HEK293 (cell line): ENCODE measurements at regions not wholly inside any gene's neighbourhood (a gene's known extent, or its start where the extent isn't known, plus 50 kb on each side); places are given as distances from the start of the nearest gene placed in this dataset.

Source experiments
- CTCF ChIA-PET: fragments of 350-600 bp; formaldehyde crosslinking; extraction: SDS; loops from one replicate; lab custom pipeline; 2021; ENCODE audit warnings: antibody characterized with exemption; lab: Yijun Ruan, JAX
- POLR2A ChIA-PET: fragments of 300-600 bp; formaldehyde crosslinking; extraction: SDS; loops from one replicate; lab custom pipeline; 2020; ENCODE audit warnings: antibody characterized with exemption, inconsistent platforms; lab: Yijun Ruan, JAX
- H3K27ac ChIP-seq: fragments of 200-500 bp; sonication (Bioruptor generic); 2 replicates; pipeline ENCODE4 v1.5.1; 2014; ENCODE audit warnings: low read depth, low read length, control low read depth, inconsistent platforms; ENCODE audit errors: extremely low read depth
- H3K36me3 ChIP-seq, 2 experiments: fragments of 200-500 bp in 1 of 2; sonication (Bioruptor generic) in 1 of 2; 1 replicate in 1 of 2; 2 replicates in 1 of 2; pipeline ENCODE4 v1.5.1; 2014 to 2017; ENCODE audit warnings: inconsistent platforms in 2 of 2, low read length in 2 of 2; ENCODE audit not compliant: control insufficient read depth in 2 of 2, insufficient read depth in 1 of 2
- H3K4me1 ChIP-seq: fragments of 200-500 bp; sonication (Bioruptor generic); 2 replicates; pipeline ENCODE4 v1.5.1; 2014; ENCODE audit warnings: mild to moderate bottlenecking, low read length, inconsistent platforms; ENCODE audit not compliant: control insufficient read depth, insufficient read depth
- H3K4me3 ChIP-seq: 2 replicates; pipeline ENCODE4 v1.5.1; 2011; ENCODE audit warnings: low read depth, mild to moderate bottlenecking, control low read depth, low read length, moderate library complexity
- H3K9me3 ChIP-seq: fragments of 200-500 bp; sonication (Bioruptor generic); 2 replicates; pipeline ENCODE4 v1.5.1; 2014; ENCODE audit warnings: low read depth, low read length, inconsistent platforms; ENCODE audit not compliant: control insufficient read depth, insufficient read depth
- HOXA7 ChIP-seq: sonication (generic); formaldehyde crosslinking; IDR thresholded peaks from 2 replicates; pipeline ENCODE4 v1.8.1; 2022; ENCODE audit warnings: missing genetic modification reagents, borderline replicate concordance
- KLF10 ChIP-seq: fragments of 450-650 bp; IDR thresholded peaks from 2 replicates; pipeline ENCODE4 v1.5.1; 2018; ENCODE audit warnings: missing biosample characterization, mild to moderate bottlenecking, missing genetic modification characterization
- ZBTB8A ChIP-seq: fragments of 450-650 bp; formaldehyde crosslinking; IDR thresholded peaks from 2 replicates; pipeline ENCODE4 v1.5.1; 2016; ENCODE audit warnings: missing biosample characterization, missing genetic modification characterization
- ZFP69B ChIP-seq: fragments of 450-650 bp; formaldehyde crosslinking; IDR thresholded peaks from 2 replicates; pipeline ENCODE4 v1.5.1; 2016; ENCODE audit warnings: missing biosample characterization, missing genetic modification characterization
- ZIC2 ChIP-seq: fragments of 450-650 bp; formaldehyde crosslinking; IDR thresholded peaks from 2 replicates; pipeline ENCODE4 v1.5.1; 2016; ENCODE audit warnings: missing biosample characterization, missing genetic modification characterization
- ZNF2 ChIP-seq: fragments of 450-650 bp; formaldehyde crosslinking; IDR thresholded peaks from 2 replicates; pipeline ENCODE4 v1.5.1; 2016; ENCODE audit warnings: missing biosample characterization, missing genetic modification characterization
- ZNF23 ChIP-seq: fragments of 450-650 bp; formaldehyde crosslinking; IDR thresholded peaks from 2 replicates; pipeline ENCODE4 v1.5.1; 2016; ENCODE audit warnings: missing biosample characterization, missing genetic modification characterization, borderline replicate concordance
- ZNF248 ChIP-seq: fragments of 450-650 bp; formaldehyde crosslinking; IDR thresholded peaks from 2 replicates; pipeline ENCODE4 v1.5.1; 2017; ENCODE audit warnings: missing biosample characterization, missing genetic modification characterization
- ZNF433 ChIP-seq: fragments of 450-650 bp; formaldehyde crosslinking; IDR thresholded peaks from 2 replicates; pipeline ENCODE4 v1.5.1; 2016; ENCODE audit warnings: missing biosample characterization, missing genetic modification characterization, low read depth
- ZNF48 ChIP-seq: fragments of 450-650 bp; formaldehyde crosslinking; IDR thresholded peaks from 2 replicates; pipeline ENCODE4 v1.5.1; 2016; ENCODE audit warnings: missing biosample characterization, missing genetic modification characterization
- ZNF510 ChIP-seq: fragments of 450-650 bp; formaldehyde crosslinking; IDR thresholded peaks from 2 replicates; pipeline ENCODE4 v1.5.1; 2018; ENCODE audit warnings: mild to moderate bottlenecking, missing genetic modification characterization, missing biosample characterization; ENCODE audit not compliant: insufficient replicate concordance
- ZNF626 ChIP-seq: fragments of 450-650 bp; sonication (Bioruptor Pico); formaldehyde crosslinking; IDR thresholded peaks from 2 replicates; pipeline ENCODE4 v1.5.1; 2018; ENCODE audit warnings: missing biosample characterization, missing genetic modification characterization, inconsistent platforms
- ZNF792 ChIP-seq: fragments of 450-650 bp; formaldehyde crosslinking; IDR thresholded peaks from 2 replicates; pipeline ENCODE4 v1.5.1; 2016; ENCODE audit warnings: missing biosample characterization, missing genetic modification characterization
- ZNF837 ChIP-seq: fragments of 450-650 bp; formaldehyde crosslinking; IDR thresholded peaks from 2 replicates; pipeline ENCODE4 v1.5.1; 2016; ENCODE audit warnings: missing biosample characterization, missing genetic modification characterization
- TF ChIP-seq, protein P1 (sequence below): fragments of 450-650 bp; formaldehyde crosslinking; IDR thresholded peaks from 2 replicates; pipeline ENCODE4 v1.5.1; 2016; ENCODE audit warnings: missing biosample characterization, missing genetic modification characterization
- TF ChIP-seq, protein P2 (sequence below): fragments of 450-650 bp; formaldehyde crosslinking; IDR thresholded peaks from 2 replicates; pipeline ENCODE4 v1.5.1; 2017; ENCODE audit warnings: missing biosample characterization, missing genetic modification characterization
- TF ChIP-seq, protein P3 (sequence below): fragments of 450-650 bp; formaldehyde crosslinking; IDR thresholded peaks from 2 replicates; pipeline ENCODE4 v1.5.1; 2016; ENCODE audit warnings: missing biosample characterization, missing genetic modification characterization
- TF ChIP-seq, protein P4 (sequence below): fragments of 450-650 bp; formaldehyde crosslinking; IDR thresholded peaks from 2 replicates; pipeline ENCODE4 v1.5.1; 2017; ENCODE audit warnings: missing biosample characterization, missing genetic modification characterization
- TF ChIP-seq, protein P5 (sequence below): fragments of 450-650 bp; formaldehyde crosslinking; conservative IDR thresholded peaks from 2 replicates; pipeline ENCODE4 v1.5.1; 2016; ENCODE audit warnings: low read depth, missing biosample characterization, missing genetic modification characterization

DNA sequence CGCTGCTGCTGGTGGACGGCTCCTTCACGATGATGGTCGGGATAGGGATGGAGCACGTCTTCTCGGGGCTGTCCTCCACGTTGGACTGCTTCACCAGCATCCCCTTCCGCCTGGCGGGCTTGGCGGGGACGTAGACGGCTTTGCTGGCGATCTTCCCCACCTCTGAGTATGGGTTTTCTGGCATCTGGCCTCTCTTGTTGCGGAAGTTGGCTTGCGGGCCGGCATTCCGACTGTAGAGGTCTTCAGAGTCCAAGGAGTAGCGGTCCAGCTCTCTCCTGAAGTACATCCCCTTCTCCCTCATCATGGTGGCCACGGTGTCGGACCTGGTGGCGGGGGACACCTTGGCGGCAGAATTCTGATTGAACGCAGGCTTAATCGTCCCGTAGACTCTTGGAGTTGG is 88.8 kb downstream of the CTTN start:
- POLR2A ChIA-PET, result no interaction called here

More for the DNA sequence above, 88.8 kb downstream of the CTTN start:
- no peak overlapping the region for H3K4me3 ChIP-seq
- TF ChIP-seq, protein P1, sequence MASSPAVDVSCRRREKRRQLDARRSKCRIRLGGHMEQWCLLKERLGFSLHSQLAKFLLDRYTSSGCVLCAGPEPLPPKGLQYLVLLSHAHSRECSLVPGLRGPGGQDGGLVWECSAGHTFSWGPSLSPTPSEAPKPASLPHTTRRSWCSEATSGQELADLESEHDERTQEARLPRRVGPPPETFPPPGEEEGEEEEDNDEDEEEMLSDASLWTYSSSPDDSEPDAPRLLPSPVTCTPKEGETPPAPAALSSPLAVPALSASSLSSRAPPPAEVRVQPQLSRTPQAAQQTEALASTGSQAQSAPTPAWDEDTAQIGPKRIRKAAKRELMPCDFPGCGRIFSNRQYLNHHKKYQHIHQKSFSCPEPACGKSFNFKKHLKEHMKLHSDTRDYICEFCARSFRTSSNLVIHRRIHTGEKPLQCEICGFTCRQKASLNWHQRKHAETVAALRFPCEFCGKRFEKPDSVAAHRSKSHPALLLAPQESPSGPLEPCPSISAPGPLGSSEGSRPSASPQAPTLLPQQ (tag by site-specific recombination), result no peak
- no peak for TF ChIP-seq HOXA7 (CRISPR knock-in tag)
- TF ChIP-seq ZBTB8A (tag by site-specific recombination), result no peak
- TF ChIP-seq, protein P2, sequence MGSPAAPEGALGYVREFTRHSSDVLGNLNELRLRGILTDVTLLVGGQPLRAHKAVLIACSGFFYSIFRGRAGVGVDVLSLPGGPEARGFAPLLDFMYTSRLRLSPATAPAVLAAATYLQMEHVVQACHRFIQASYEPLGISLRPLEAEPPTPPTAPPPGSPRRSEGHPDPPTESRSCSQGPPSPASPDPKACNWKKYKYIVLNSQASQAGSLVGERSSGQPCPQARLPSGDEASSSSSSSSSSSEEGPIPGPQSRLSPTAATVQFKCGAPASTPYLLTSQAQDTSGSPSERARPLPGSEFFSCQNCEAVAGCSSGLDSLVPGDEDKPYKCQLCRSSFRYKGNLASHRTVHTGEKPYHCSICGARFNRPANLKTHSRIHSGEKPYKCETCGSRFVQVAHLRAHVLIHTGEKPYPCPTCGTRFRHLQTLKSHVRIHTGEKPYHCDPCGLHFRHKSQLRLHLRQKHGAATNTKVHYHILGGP (tag by site-specific recombination), result no peak
- no peak for TF ChIP-seq ZNF510 (tag by site-specific recombination)
- TF ChIP-seq ZNF248 (tag by site-specific recombination), result no peak
- TF ChIP-seq, protein P3, sequence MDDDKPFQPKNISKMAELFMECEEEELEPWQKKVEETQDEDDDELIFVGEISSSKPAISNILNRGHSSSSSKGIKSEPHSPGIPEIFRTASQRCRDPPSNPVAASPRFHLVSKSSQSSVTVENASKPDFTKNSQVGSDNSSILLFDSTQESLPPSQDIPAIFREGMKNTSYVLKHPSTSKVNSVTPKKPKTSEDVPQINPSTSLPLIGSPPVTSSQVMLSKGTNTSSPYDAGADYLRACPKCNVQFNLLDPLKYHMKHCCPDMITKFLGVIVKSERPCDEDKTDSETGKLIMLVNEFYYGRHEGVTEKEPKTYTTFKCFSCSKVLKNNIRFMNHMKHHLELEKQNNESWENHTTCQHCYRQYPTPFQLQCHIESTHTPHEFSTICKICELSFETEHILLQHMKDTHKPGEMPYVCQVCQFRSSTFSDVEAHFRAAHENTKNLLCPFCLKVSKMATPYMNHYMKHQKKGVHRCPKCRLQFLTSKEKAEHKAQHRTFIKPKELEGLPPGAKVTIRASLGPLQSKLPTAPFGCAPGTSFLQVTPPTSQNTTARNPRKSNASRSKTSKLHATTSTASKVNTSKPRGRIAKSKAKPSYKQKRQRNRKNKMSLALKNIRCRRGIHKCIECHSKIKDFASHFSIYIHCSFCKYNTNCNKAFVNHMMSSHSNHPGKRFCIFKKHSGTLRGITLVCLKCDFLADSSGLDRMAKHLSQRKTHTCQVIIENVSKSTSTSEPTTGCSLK (tag by site-specific recombination), result no peak
- no peak for TF ChIP-seq ZNF2 (tag by site-specific recombination)
- no peak for TF ChIP-seq ZNF23 (tag by site-specific recombination)
- no peak for TF ChIP-seq ZFP69B (tag by site-specific recombination)
- TF ChIP-seq ZIC2, result no peak
- TF ChIP-seq KLF10 (tag by site-specific recombination), result no peak
- TF ChIP-seq ZNF626 (tag by site-specific recombination), result no peak
- TF ChIP-seq ZNF792 (tag by site-specific recombination), result no peak
- TF ChIP-seq, protein P4, sequence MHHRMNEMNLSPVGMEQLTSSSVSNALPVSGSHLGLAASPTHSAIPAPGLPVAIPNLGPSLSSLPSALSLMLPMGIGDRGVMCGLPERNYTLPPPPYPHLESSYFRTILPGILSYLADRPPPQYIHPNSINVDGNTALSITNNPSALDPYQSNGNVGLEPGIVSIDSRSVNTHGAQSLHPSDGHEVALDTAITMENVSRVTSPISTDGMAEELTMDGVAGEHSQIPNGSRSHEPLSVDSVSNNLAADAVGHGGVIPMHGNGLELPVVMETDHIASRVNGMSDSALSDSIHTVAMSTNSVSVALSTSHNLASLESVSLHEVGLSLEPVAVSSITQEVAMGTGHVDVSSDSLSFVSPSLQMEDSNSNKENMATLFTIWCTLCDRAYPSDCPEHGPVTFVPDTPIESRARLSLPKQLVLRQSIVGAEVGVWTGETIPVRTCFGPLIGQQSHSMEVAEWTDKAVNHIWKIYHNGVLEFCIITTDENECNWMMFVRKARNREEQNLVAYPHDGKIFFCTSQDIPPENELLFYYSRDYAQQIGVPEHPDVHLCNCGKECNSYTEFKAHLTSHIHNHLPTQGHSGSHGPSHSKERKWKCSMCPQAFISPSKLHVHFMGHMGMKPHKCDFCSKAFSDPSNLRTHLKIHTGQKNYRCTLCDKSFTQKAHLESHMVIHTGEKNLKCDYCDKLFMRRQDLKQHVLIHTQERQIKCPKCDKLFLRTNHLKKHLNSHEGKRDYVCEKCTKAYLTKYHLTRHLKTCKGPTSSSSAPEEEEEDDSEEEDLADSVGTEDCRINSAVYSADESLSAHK (tag by site-specific recombination), result no peak
- no peak for TF ChIP-seq ZNF433 (tag by site-specific recombination)
- TF ChIP-seq ZNF837 (tag by site-specific recombination), result no peak
- TF ChIP-seq ZNF48 (tag by site-specific recombination), result no peak
- TF ChIP-seq, protein P5, sequence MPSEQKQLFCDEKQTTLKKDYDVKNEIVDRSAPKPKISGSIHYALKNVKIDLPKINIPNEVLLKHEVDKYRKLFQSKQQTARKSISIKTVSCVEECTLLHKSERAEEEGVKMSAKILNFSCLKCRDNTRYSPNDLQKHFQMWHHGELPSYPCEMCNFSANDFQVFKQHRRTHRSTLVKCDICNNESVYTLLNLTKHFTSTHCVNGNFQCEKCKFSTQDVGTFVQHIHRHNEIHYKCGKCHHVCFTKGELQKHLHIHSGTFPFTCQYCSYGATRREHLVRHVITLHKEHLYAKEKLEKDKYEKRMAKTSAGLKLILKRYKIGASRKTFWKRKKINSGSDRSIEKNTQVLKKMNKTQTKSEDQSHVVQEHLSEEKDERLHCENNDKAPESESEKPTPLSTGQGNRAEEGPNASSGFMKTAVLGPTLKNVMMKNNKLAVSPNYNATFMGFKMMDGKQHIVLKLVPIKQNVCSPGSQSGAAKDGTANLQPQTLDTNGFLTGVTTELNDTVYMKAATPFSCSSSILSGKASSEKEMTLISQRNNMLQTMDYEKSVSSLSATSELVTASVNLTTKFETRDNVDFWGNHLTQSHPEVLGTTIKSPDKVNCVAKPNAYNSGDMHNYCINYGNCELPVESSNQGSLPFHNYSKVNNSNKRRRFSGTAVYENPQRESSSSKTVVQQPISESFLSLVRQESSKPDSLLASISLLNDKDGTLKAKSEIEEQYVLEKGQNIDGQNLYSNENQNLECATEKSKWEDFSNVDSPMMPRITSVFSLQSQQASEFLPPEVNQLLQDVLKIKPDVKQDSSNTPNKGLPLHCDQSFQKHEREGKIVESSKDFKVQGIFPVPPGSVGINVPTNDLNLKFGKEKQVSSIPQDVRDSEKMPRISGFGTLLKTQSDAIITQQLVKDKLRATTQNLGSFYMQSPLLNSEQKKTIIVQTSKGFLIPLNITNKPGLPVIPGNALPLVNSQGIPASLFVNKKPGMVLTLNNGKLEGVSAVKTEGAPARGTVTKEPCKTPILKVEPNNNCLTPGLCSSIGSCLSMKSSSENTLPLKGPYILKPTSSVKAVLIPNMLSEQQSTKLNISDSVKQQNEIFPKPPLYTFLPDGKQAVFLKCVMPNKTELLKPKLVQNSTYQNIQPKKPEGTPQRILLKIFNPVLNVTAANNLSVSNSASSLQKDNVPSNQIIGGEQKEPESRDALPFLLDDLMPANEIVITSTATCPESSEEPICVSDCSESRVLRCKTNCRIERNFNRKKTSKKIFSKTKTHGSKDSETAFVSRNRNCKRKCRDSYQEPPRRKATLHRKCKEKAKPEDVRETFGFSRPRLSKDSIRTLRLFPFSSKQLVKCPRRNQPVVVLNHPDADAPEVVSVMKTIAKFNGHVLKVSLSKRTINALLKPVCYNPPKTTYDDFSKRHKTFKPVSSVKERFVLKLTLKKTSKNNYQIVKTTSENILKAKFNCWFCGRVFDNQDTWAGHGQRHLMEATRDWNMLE (tag by site-specific recombination), result no peak
- H3K27ac ChIP-seq, result no peak overlapping the region
- H3K9me3 ChIP-seq, result no peaks in the 10 kb centered on the region
- CTCF ChIA-PET, result no interaction called here
- H3K36me3 ChIP-seq, result no peaks in the 10 kb centered on the region
- H3K4me1 ChIP-seq, result no peaks in the 10 kb centered on the region
